ENCODE measurements at regions not wholly inside any gene's neighbourhood (a gene's known extent, or its start where the extent isn't known, plus 50 kb on each side); places are given as distances from the start of the nearest gene placed in this dataset.

- Histone ChIP-seq H3K9ac (no peak overlapping the region), H3K4me3 (no peak overlapping the region), H3K27ac (no peak overlapping the region), H3K27me3 (peaks cover 0 to 18% (median 10%) of the 10 kb centered on the region in 11 experiments; a peak in 18 of 22 replicates), H3K4me2 (no peak overlapping the region), H4K20me1 (no peaks in the 10 kb centered on the region), H3K4me1 (no peaks in the 10 kb centered on the region), H3K36me3 (no peaks in the 10 kb centered on the region), H3K9me3 (replicated peaks in 1 of 11) (no peaks in the 10 kb centered on the region)
- no peak for TF ChIP-seq Cebpa-rat (IDR thresholded peaks at IDR 0.05)
Measured at GRCh38 chr9:21552244-21553170, 70.4 kb upstream of the IFNE start.

DNA sequence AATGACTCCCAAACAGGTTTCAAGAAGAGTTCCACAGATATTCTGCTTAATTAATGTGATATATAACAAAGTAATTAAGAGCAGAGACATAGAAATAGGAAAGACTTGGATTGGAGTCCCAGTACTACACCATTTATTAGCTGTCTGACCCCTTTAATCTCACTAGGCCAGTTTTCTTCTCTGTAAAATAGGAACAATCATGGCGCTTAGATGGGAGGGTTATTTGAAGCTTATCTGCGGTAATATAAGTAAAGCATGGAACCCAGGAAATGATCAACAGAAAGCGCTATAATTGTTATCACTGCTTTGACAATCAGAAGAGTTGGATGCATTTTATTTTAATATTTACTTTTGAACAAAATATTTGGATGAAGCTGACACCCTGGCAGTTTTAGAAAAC, 71.3 kb upstream of the IFNE start:
- H3K9ac ChIP-seq = no peak overlapping the region
- H3K9me3 ChIP-seq (replicated peaks in 1 of 11) = no peaks in the 10 kb centered on the region
- no peak overlapping the region for H3K27ac ChIP-seq
- no peak overlapping the region for H3K4me3 ChIP-seq
- no peaks in the 10 kb centered on the region for H3K36me3 ChIP-seq
- peaks cover 4 to 28% (median 18%) of the 10 kb centered on the region in 11 experiments for H3K27me3 ChIP-seq
- no peak overlapping the region for H3K4me2 ChIP-seq
- no peaks in the 10 kb centered on the region for H4K20me1 ChIP-seq
- no peaks in the 10 kb centered on the region; a peak in 1 of 20 replicates for H3K4me1 ChIP-seq
- TF ChIP-seq Cebpa-rat (IDR thresholded peaks at IDR 0.05) = no peak

DNA sequence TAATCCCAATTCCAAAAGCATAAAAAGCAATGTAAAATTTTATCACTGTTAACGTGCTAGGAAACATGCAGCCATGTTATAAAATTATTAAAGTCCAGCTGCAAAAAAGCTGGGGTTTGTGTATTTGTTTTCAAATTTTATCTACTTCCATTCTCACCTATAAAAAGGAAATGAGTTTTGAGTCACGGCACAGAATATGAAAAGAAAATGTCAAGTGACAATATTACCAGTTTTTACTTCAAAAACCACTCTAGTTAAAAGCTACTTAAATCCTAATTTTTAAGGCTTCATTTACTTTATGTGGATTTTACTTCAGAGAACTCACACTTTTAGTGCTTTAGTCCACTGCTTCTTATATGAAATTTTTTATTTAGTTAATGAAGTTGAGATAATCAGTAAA, 72.7 kb upstream of the IFNE start:
- no peak for TF ChIP-seq Cebpa-rat (IDR thresholded peaks at IDR 0.05)
- no peak overlapping the region for H3K4me2 ChIP-seq
- H3K9me3 ChIP-seq (replicated peaks in 1 of 11) = peaks cover 0 to 9% (median 5%) of the 10 kb centered on the region in 11 experiments; a peak in 13 of 22 replicates
- H3K4me1 ChIP-seq = peaks cover 6 to 11% (median 8%) of the 10 kb centered on the region in 10 experiments; a peak in 18 of 20 replicates
- H3K27me3 ChIP-seq = peaks cover 18 to 41% (median 32%) of the 10 kb centered on the region in 11 experiments
- no peaks in the 10 kb centered on the region for H4K20me1 ChIP-seq
- no peak overlapping the region for H3K9ac ChIP-seq
- H3K27ac ChIP-seq = no peak overlapping the region
- no peak overlapping the region for H3K4me3 ChIP-seq
- H3K36me3 ChIP-seq = no peaks in the 10 kb centered on the region

- H3K36me3 ChIP-seq = no peaks in the 10 kb centered on the region
- H3K27ac ChIP-seq = no peak overlapping the region
- no peak overlapping the region for H3K4me3 ChIP-seq
- no peak overlapping the region for H3K9ac ChIP-seq
- no peaks in the 10 kb centered on the region for H4K20me1 ChIP-seq
- H3K4me1 ChIP-seq = peaks cover 6 to 14% (median 9%) of the 10 kb centered on the region in 10 experiments; a peak in 18 of 20 replicates
- H3K9me3 ChIP-seq (replicated peaks in 1 of 11) = peaks cover 0 to 9% (median 5%) of the 10 kb centered on the region in 11 experiments; a peak in 13 of 22 replicates
- H3K4me2 ChIP-seq = no peak overlapping the region
- peaks cover 26 to 51% (median 42%) of the 10 kb centered on the region in 11 experiments for H3K27me3 ChIP-seq
- TF ChIP-seq Cebpa-rat (IDR thresholded peaks at IDR 0.05) = no peak
Measured at GRCh38 chr9:21555911-21556310, 73.8 kb upstream of the IFNE start.

DNA sequence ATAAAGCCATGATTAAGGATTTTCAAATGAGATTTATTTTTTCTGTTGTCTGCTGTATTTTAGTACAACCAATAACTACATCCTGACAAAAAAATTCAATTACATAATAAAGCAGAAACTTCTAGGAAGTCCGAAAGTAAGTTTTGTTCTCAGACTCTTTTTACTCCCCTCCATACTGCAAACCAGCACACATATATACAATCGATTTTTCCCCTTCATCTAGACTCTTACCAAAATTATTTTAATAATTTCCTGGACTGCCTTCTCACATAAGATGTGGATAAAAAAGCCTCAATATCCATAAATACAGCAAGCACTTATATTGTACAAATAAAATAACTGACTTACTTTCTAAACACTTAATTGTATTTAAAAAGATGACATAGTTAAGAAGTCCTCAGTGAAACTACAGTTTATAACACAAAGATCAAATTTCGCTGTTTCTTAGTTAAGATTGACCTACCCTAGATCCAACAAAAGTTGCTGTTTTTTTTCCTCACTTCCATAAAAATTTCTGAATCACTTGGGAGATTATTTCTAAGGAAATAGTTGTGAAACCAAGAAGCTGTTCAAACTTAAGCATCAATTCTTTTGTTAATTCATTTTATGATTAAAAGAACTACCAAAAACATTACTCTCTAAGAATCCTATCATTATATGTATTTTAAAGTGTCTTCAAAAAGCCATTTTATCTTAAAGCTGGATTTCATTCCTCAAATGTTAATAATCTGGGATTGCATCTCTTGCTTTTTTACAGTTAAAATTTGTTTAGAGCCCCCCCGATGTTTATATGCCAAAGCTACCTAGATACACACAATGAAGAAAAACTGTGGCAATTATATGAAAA, 74.7 kb upstream of the IFNE start:
- no peak for TF ChIP-seq Cebpa-rat (IDR thresholded peaks at IDR 0.05)
- peaks cover 6 to 14% (median 9%) of the 10 kb centered on the region in 10 experiments; a peak in 18 of 20 replicates for H3K4me1 ChIP-seq
- peaks cover 0 to 9% (median 5%) of the 10 kb centered on the region in 11 experiments; a peak in 13 of 22 replicates for H3K9me3 ChIP-seq (replicated peaks in 1 of 11)

DNA sequence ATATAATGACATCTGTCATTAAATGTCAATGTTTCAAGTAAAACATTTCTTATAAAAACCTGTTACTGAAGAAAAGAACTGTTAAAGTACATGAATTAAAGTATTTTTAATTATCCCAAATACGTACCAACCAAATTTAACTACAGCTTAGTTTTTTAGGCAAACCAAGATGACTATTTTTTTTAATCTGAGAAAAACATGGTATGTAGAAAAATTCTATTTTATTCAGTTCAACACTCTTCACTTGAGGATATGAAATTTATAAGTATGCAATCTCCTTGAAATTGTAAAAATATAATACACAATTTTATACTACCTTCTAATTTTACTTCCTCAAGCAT, 75.3 kb upstream of the IFNE start:
- no peak for TF ChIP-seq Cebpa-rat (IDR thresholded peaks at IDR 0.05)
- Histone ChIP-seq H3K9me3 (replicated peaks in 1 of 11) (peaks cover 0 to 9% (median 5%) of the 10 kb centered on the region in 11 experiments; a peak in 13 of 22 replicates), H3K27ac (no peak overlapping the region), H3K4me3 (no peak overlapping the region), H3K27me3 (peaks cover 26 to 51% (median 42%) of the 10 kb centered on the region in 11 experiments), H4K20me1 (no peaks in the 10 kb centered on the region), H3K9ac (no peak overlapping the region), H3K4me2 (no peak overlapping the region), H3K36me3 (no peaks in the 10 kb centered on the region), H3K4me1 (peaks cover 6 to 14% (median 9%) of the 10 kb centered on the region in 10 experiments; a peak in 18 of 20 replicates)

More for the DNA sequence above, 74.7 kb upstream of the IFNE start:
- no peak overlapping the region for H3K4me2 ChIP-seq
- no peaks in the 10 kb centered on the region for H4K20me1 ChIP-seq
- no peak overlapping the region for H3K4me3 ChIP-seq
- no peak overlapping the region for H3K27ac ChIP-seq
- no peak overlapping the region for H3K9ac ChIP-seq
- H3K27me3 ChIP-seq = peaks cover 26 to 51% (median 42%) of the 10 kb centered on the region in 11 experiments
- no peaks in the 10 kb centered on the region for H3K36me3 ChIP-seq

GRCh38 chr9:21558079-21558478, 76.0 kb upstream of the IFNE start:
- no peak overlapping the region for H3K4me2 ChIP-seq
- H3K27ac ChIP-seq = no peak overlapping the region
- H3K27me3 ChIP-seq = peaks cover 26 to 51% (median 42%) of the 10 kb centered on the region in 11 experiments

DNA sequence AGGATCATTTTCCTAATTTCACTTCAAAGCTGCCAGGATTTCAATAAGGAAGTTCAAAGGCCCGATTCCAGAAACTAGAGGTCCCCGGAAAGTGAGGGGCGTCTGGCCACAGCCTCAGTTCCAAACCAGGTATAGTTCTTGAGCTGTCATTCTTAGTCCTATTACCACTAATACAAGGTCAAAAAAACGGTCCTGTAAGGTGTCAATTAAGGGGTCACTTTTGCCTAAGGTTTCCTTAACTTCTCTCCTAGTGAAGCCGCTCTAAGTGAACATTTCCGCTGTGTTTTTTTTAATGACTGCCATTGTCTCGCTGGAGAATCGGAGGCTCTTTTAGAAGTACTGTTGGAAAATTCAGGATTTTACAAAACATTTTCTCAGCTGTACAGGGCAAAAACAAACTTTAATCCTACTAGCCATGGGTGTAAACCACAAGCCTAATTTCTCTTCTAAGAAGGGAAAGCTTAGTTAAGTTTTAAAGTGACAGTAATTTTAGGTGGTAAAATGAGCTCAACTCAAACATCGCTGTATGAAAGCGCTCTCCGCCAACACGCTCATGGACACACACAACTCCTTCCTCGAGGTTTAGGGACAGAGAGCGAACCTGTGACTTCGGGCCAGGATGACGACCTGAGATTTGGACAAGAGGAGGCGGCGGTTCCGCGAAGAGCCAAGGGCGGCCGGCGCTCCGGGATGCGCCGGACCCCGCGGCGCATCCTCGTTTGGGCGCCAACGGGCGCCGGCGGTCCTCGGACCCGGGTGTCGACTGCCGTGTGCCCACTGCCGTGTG, 76.7 kb upstream of the IFNE start:
- Histone ChIP-seq H3K9me3 (replicated peaks in 1 of 11) (peaks cover 0 to 9% (median 5%) of the 10 kb centered on the region in 11 experiments; a peak in 13 of 22 replicates), H3K4me1 (peaks cover 6 to 14% (median 9%) of the 10 kb centered on the region in 10 experiments; a peak in 18 of 20 replicates), H3K36me3 (no peaks in the 10 kb centered on the region), H3K27me3 (peaks cover 26 to 51% (median 42%) of the 10 kb centered on the region in 11 experiments), H3K4me3 (peak overlapping the region; percentile 58 to 74 (median 68)), H4K20me1 (no peaks in the 10 kb centered on the region), H3K27ac (no peak overlapping the region), H3K4me2 (peak overlapping the region; percentile 91 to 99 (median 96)), H3K9ac (peak overlapping the region in 5 of 11 experiments; percentile 29 to 62 (median 54); a peak in 3 of 22 replicates)
- TF ChIP-seq Cebpa-rat (IDR thresholded peaks at IDR 0.05) = no peak

More at GRCh38 chr9:21558079-21558478, 76.0 kb upstream of the IFNE start:
- Histone ChIP-seq H3K9ac (no peak overlapping the region), H3K9me3 (replicated peaks in 1 of 11) (peaks cover 0 to 9% (median 5%) of the 10 kb centered on the region in 11 experiments; a peak in 13 of 22 replicates), H3K4me3 (no peak overlapping the region), H3K4me1 (peaks cover 6 to 14% (median 9%) of the 10 kb centered on the region in 10 experiments; a peak in 18 of 20 replicates), H3K36me3 (no peaks in the 10 kb centered on the region), H4K20me1 (no peaks in the 10 kb centered on the region)
- TF ChIP-seq Cebpa-rat (IDR thresholded peaks at IDR 0.05) = no peak
